Kidney (tissue), 13 donors: ENCODE measurements at regions not wholly inside any gene's neighbourhood (a gene's known extent, or its start where the extent isn't known, plus 50 kb on each side); places are given as distances from the start of the nearest gene placed in this dataset.
A peak's percentile ranks its signal among the peaks of the same experiment; 100 is the strongest.

Experiments
- DNase-seq, 5 donors: peaks; one replicate each; pipeline ENCODE4 v3.0.0-alpha.2; 2013 to 2020
- FAIRE-seq: peaks from 2 replicates; lab custom pipeline; 2012; peaks lifted over from hg19 to GRCh38; lab: Jason Lieb, UNC
- H3K27ac ChIP-seq, 2 donors: one replicate each; pipeline ENCODE4 v1.7.0; 2013; ENCODE audit warnings: low read depth in 2 of 2, low read length in 2 of 2, inconsistent platforms in 1 of 2
- H3K27me3 ChIP-seq: one replicate; pipeline ENCODE4 v1.7.1; 2013; ENCODE audit warnings: low read length, inconsistent platforms; ENCODE audit not compliant: control insufficient read depth, insufficient read depth
- H3K36me3 ChIP-seq, 3 donors: one replicate each; pipeline versions ENCODE4 v1.7.0 to v1.7.1; 2013; ENCODE audit warnings: low read length in 3 of 3, control low read depth in 1 of 3, inconsistent platforms in 1 of 3; ENCODE audit not compliant: insufficient read depth in 3 of 3, control insufficient read depth in 2 of 3
- H3K4me1 ChIP-seq, 3 donors: one replicate each; pipeline versions ENCODE4 v1.7.0 to v1.7.1; 2013; ENCODE audit warnings: low read length in 3 of 3, inconsistent platforms in 1 of 3, low read depth in 1 of 3; ENCODE audit not compliant: control insufficient read depth in 2 of 3, insufficient read depth in 2 of 3
- H3K4me3 ChIP-seq, 3 donors: one replicate each; pipeline versions ENCODE4 v1.7.0 to v1.8.1; 2013; ENCODE audit warnings: low read length in 3 of 3, control low read depth in 1 of 3, inconsistent platforms in 1 of 3
- H3K9ac ChIP-seq, 3 donors: one replicate each; pipeline versions ENCODE4 v1.7.0 to v1.7.1; 2013; ENCODE audit warnings: low read length in 3 of 3, control low read depth in 1 of 3, inconsistent platforms in 1 of 3
- H3K9me3 ChIP-seq, 3 donors: one replicate each; pipeline versions ENCODE4 v1.7.0 to v1.7.1; 2013; ENCODE audit warnings: low read length in 3 of 3, control low read depth in 1 of 3, inconsistent platforms in 1 of 3; ENCODE audit not compliant: control insufficient read depth in 2 of 3, insufficient read depth in 1 of 3
- intact Hi-C: fragments of 100-400 bp; cut with DNase I; formaldehyde crosslinking; loops from one replicate; pipeline ENCODE4 v1.11.1; 2022
- TF ChIP-seq, protein P1 (sequence below): IDR thresholded peaks from 3 replicates; pipeline ENCODE4 v1.5.1; 2012; ENCODE audit warnings: mild to moderate bottlenecking, moderate library complexity, borderline replicate concordance; ENCODE audit not compliant: insufficient read depth; ENCODE audit errors: extremely low read depth
- donor health status: control.
- donor health status: control.
- donor health status: control.
- donor health status: control.
- donor health status: control.
- donor health status: DM: yes; HTN: yes; CAD: no.
- donor health status: Normal renal cell carcinoma (clear cell type).

DNA sequence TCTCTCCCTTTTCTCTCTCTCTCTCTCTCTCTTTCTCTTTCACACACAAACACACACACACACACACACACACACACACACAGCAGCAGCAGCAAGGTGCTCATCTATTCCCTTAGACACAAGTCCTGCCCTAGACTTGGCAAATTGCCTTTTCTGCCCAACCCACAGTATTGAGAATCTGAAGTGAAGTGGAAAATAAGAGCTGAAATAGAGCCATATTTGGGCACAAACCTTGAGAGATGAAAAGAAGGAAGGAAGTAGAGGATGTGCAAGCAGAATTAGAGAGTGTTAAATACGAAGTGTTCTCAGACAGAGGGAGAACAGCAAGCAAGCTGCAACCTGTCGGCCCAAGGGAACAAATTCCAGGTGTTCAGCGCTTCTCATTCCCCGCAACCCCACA is 557.5 kb upstream of the NOX3 start:
- no peak overlapping the region for H3K27ac ChIP-seq
- FAIRE-seq (no peak), DNase-seq (peak in 1 of 5 donors; percentile 24)
- intact Hi-C loops, result no loop called here
- H3K4me1 ChIP-seq, result no peaks in the 10 kb centered on the region
- H3K9me3 ChIP-seq, result no peaks in the 10 kb centered on the region
- H3K36me3 ChIP-seq, result no peaks in the 10 kb centered on the region
- H3K9ac ChIP-seq, result no peak overlapping the region
- H3K27me3 ChIP-seq, result no peaks in the 10 kb centered on the region
- H3K4me3 ChIP-seq, result no peak overlapping the region
- TF ChIP-seq, protein P1, sequence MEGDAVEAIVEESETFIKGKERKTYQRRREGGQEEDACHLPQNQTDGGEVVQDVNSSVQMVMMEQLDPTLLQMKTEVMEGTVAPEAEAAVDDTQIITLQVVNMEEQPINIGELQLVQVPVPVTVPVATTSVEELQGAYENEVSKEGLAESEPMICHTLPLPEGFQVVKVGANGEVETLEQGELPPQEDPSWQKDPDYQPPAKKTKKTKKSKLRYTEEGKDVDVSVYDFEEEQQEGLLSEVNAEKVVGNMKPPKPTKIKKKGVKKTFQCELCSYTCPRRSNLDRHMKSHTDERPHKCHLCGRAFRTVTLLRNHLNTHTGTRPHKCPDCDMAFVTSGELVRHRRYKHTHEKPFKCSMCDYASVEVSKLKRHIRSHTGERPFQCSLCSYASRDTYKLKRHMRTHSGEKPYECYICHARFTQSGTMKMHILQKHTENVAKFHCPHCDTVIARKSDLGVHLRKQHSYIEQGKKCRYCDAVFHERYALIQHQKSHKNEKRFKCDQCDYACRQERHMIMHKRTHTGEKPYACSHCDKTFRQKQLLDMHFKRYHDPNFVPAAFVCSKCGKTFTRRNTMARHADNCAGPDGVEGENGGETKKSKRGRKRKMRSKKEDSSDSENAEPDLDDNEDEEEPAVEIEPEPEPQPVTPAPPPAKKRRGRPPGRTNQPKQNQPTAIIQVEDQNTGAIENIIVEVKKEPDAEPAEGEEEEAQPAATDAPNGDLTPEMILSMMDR, result no peak

DNA sequence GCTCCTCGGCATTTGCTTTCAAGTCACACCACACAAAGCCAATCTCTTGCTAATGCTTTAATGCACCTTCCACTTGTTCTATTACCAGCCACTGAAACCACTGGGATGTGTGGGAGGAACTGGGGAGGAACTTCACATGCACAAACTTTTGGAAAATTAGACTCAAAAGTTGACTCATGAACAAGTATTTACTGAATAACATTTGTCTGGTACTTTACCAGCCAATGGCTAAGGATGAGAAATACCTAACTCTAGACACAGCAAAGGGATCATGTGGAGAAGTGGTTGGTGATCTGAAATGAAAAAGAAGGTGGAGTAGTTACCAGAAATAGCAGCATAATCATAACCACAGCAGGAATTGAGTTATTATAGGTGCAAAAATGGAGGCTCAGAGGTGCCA is 554.0 kb upstream of the NOX3 start:
- intact Hi-C loops, result no loop called here
- H3K9me3 ChIP-seq, result no peaks in the 10 kb centered on the region
- no peak for DNase-seq
- TF ChIP-seq, protein P1, result no peak
- no peak overlapping the region for H3K4me3 ChIP-seq
- no peak overlapping the region for H3K27ac ChIP-seq
- no peaks in the 10 kb centered on the region for H3K4me1 ChIP-seq
- H3K36me3 ChIP-seq, result no peaks in the 10 kb centered on the region
- no peak overlapping the region for H3K9ac ChIP-seq
- H3K27me3 ChIP-seq, result no peaks in the 10 kb centered on the region
- no peak for FAIRE-seq

DNA sequence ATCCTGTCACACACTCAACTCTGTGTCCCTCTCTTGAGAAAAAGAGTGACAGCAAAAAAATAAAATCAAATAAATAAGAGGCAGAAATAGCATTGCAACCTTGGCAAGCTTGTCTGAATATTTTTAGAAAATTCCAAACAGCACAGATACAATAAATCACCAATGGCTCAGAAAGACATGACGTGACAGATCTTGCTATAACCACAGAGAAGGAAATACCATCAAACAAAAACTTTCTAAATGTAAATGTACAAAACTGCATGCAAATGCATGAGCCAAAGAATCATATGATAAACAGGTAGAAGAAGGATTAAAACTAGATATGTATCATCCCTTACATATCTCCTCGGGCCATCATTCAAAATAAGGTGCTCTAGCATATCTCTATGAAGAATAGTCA is 549.2 kb upstream of the NOX3 start:
- Histone ChIP-seq H3K9me3 (no peaks in the 10 kb centered on the region), H3K36me3 (no peaks in the 10 kb centered on the region), H3K27me3 (no peaks in the 10 kb centered on the region), H3K9ac (no peak overlapping the region), H3K4me1 (no peaks in the 10 kb centered on the region), H3K4me3 (no peak overlapping the region), H3K27ac (no peak overlapping the region)
- DNase-seq (no peak), FAIRE-seq (no peak)
- TF ChIP-seq, protein P1, result no peak
- intact Hi-C loops, result no loop called here

DNA sequence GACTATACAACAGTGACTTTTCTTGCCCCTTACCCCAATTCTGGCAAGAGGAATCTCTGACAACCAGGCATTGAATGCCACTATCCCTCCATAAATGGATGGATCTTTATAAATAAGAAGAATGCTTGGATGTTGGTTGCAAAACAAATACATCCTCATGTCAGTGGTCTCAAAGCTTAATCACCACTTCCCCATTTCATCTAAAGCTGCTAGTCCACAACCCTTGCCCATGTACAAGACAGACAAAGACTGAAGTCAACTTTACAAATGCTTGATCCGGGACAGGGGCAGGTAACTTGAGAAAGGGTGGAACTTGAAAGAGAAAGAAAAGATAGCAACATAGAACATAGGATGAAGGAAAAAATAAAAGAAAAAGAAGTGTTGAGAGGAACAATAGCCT is 540.5 kb upstream of the NOX3 start:
- H3K9me3 ChIP-seq, result no peaks in the 10 kb centered on the region
- H3K9ac ChIP-seq, result no peak overlapping the region
- intact Hi-C loops, result no loop called here
- TF ChIP-seq, protein P1, result no peak
- H3K27me3 ChIP-seq, result no peaks in the 10 kb centered on the region
- DNase-seq (no peak), FAIRE-seq (no peak)
- no peak overlapping the region for H3K4me3 ChIP-seq
- no peak overlapping the region for H3K27ac ChIP-seq
- H3K36me3 ChIP-seq, result no peaks in the 10 kb centered on the region
- H3K4me1 ChIP-seq, result peaks cover 0 to 2% (median 0%) of the 10 kb centered on the region in 3 donors
